Suprapubic skin (tissue), 4 donors: ENCODE measurements at regions not wholly inside any gene's neighbourhood (a gene's known extent, or its start where the extent isn't known, plus 50 kb on each side); places are given as distances from the start of the nearest gene placed in this dataset.

ENCODE experiments used
- DNase-seq, 2 donors: peaks; one replicate each; pipeline ENCODE4 v3.0.0-alpha.2; 2019; ENCODE audit warnings: low spot score in 2 of 2
- H3K27ac ChIP-seq: fragments of 200-600 bp; sonication (generic); one replicate; pipeline ENCODE4 v1.5.1; 2019
- H3K27me3 ChIP-seq: fragments of 200-600 bp; sonication (generic); one replicate; pipeline ENCODE4 v1.5.1; 2019
- H3K36me3 ChIP-seq: fragments of 200-600 bp; sonication (generic); one replicate; pipeline ENCODE4 v1.5.1; 2019
- H3K4me1 ChIP-seq: fragments of 200-600 bp; sonication (generic); one replicate; pipeline ENCODE4 v1.5.1; 2019
- H3K4me3 ChIP-seq: fragments of 200-600 bp; sonication (generic); one replicate; pipeline ENCODE4 v1.5.1; 2019; ENCODE audit warnings: mild to moderate bottlenecking
- H3K9me3 ChIP-seq: fragments of 200-600 bp; sonication (generic); one replicate; pipeline ENCODE4 v1.5.1; 2019
- EP300 ChIP-seq: sonication (generic); formaldehyde crosslinking; IDR thresholded peaks from one replicate; pipeline ENCODE4 v1.6.1; 2017; ENCODE audit warnings: antibody characterized with exemption
- POLR2A ChIP-seq, 2 donors: fragments of 450-650 bp; IDR thresholded peaks; one replicate each; pipeline ENCODE4 v1.6.1; 2017; ENCODE audit warnings: antibody characterized with exemption in 2 of 2, mild to moderate bottlenecking in 2 of 2, moderate library complexity in 2 of 2
- POLR2AphosphoS5 ChIP-seq, 3 donors: sonication (generic); formaldehyde crosslinking; IDR thresholded peaks; one replicate each; pipeline ENCODE4 v1.6.1; 2017; ENCODE audit warnings: antibody characterized with exemption in 3 of 3
- WGBS: methylation state at CpG from one replicate; pipeline ENCODE4 v1.1.5; 2018; 5-methylcytosine and 5-hydroxymethylcytosine counted together
- TF ChIP-seq, protein P1 (sequence below), 2 donors: fragments of 200-600 bp in 1 of 2; fragments of 450-650 bp in 1 of 2; sonication (generic) in 1 of 2; IDR thresholded peaks; one replicate each; pipeline ENCODE4 v1.5.1; 2016 to 2019; ENCODE audit warnings: antibody characterized with exemption in 2 of 2, mild to moderate bottlenecking in 1 of 2, moderate library complexity in 1 of 2

DNA sequence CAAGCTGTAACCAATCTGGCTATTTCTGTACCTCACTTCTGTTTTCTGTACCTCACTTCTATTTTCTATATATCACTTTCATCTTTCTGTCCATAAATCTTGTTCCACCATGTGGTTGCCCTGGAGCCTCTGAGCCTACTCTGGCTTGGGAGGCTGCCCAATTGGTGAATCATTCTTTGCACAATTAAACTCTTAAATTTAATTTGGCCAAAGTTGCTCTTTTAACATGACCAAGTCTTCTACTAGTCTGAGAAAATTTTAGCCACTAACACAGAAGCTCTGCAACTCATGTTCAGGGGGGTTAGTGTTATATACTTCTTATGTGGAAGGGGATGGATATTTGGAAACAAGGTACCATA lies 503.5 kb downstream of the KIF20B start:
- Histone ChIP-seq H3K27me3 (no peaks in the 10 kb centered on the region), H3K9me3 (no peaks in the 10 kb centered on the region), H3K4me1 (peaks cover 5% of the 10 kb centered on the region), H3K4me3 (no peak overlapping the region), H3K27ac (no peak overlapping the region), H3K36me3 (no peaks in the 10 kb centered on the region)
- DNase-seq: no peak
- TF ChIP-seq, protein P1, sequence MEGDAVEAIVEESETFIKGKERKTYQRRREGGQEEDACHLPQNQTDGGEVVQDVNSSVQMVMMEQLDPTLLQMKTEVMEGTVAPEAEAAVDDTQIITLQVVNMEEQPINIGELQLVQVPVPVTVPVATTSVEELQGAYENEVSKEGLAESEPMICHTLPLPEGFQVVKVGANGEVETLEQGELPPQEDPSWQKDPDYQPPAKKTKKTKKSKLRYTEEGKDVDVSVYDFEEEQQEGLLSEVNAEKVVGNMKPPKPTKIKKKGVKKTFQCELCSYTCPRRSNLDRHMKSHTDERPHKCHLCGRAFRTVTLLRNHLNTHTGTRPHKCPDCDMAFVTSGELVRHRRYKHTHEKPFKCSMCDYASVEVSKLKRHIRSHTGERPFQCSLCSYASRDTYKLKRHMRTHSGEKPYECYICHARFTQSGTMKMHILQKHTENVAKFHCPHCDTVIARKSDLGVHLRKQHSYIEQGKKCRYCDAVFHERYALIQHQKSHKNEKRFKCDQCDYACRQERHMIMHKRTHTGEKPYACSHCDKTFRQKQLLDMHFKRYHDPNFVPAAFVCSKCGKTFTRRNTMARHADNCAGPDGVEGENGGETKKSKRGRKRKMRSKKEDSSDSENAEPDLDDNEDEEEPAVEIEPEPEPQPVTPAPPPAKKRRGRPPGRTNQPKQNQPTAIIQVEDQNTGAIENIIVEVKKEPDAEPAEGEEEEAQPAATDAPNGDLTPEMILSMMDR (IDR thresholded peaks at IDR 0.05): no peak
- no peak for TF ChIP-seq POLR2A (IDR thresholded peaks at IDR 0.05)
- no peak for TF ChIP-seq EP300
- no peak for TF ChIP-seq POLR2AphosphoS5 (IDR thresholded peaks at IDR 0.05)

DNA sequence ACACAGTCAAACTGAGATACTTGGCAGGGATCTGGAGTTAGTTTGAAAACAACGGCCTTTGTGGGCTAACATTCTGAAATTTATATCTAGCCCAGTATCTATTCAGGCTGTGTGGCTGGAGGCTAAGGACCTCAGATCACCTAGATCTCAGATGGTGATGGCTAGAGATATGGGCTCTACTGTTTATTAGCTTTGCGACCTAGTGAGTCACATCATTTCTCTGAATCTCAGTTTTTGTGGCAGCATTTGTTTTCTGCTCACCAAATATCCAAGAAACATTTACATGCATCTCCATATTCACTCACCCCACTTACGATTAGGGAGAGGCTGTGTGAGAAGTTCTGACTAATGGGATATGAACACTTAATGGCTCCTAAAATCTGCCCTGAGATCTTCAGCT lies 503.9 kb downstream of the KIF20B start:
- Histone ChIP-seq H3K27me3 (no peaks in the 10 kb centered on the region), H3K4me1 (peaks cover 5% of the 10 kb centered on the region), H3K9me3 (no peaks in the 10 kb centered on the region), H3K27ac (no peak overlapping the region), H3K36me3 (no peaks in the 10 kb centered on the region), H3K4me3 (no peak overlapping the region)
- DNase-seq: no peak
- 62% methylated on average over 3 of the region's 3 CpGs for WGBS
- no peak for TF ChIP-seq EP300
- no peak for TF ChIP-seq POLR2A (IDR thresholded peaks at IDR 0.05)
- no peak for TF ChIP-seq POLR2AphosphoS5 (IDR thresholded peaks at IDR 0.05)
- TF ChIP-seq, protein P1 (IDR thresholded peaks at IDR 0.05): no peak

DNA sequence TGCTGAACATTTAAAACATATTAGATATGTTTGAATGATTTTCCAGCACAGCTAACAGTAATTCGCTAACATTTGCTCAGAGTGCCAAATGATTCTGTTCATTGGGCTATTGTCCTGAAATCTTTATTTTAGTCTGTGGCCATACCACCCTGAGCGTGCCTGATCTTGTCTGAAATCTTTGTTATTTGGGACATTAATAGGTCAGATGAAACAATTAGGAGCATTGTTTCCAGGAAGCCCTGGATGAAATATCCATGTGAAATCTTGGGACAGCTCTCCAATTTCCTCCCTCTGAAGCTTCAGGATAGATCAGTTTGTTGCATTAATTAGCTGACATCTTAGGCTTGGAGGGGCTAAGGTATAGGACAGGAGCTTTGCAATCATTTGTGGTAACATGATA lies 512.0 kb downstream of the KIF20B start:
- no peak for DNase-seq
- H3K4me3 ChIP-seq: no peak overlapping the region
- TF ChIP-seq, protein P1 (IDR thresholded peaks at IDR 0.05): no peak
- TF ChIP-seq POLR2A (IDR thresholded peaks at IDR 0.05) (no peak), EP300 (no peak), POLR2AphosphoS5 (IDR thresholded peaks at IDR 0.05) (no peak)
- H3K9me3 ChIP-seq: no peaks in the 10 kb centered on the region
- no peak overlapping the region for H3K27ac ChIP-seq
- H3K4me1 ChIP-seq: no peaks in the 10 kb centered on the region
- 70% methylated on average over 2 of the region's 2 CpGs for WGBS
- H3K27me3 ChIP-seq: no peaks in the 10 kb centered on the region
- H3K36me3 ChIP-seq: no peaks in the 10 kb centered on the region

DNA sequence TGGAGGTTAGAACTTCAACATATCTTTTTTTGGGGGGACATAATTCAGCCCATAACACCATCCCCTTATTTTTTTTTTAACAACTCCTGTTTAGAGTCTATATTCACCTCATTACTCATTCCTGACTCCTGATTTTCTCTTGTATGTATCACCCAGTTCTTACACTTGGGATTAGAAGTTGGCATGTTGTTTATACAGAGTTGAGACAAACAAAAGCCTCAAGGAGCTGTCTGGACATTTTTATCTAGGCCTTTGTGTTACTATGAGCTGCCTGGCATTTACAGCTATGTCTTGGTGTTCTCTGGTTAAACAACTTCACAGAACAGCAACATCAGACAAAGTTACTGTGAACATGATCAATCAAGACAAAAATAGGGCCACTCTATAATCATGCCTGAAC lies 517.5 kb downstream of the KIF20B start:
- no peak for DNase-seq
- Histone ChIP-seq H3K36me3 (no peaks in the 10 kb centered on the region), H3K4me1 (no peaks in the 10 kb centered on the region), H3K9me3 (no peaks in the 10 kb centered on the region), H3K27ac (no peak overlapping the region), H3K27me3 (no peaks in the 10 kb centered on the region), H3K4me3 (no peak overlapping the region)
- TF ChIP-seq POLR2AphosphoS5 (IDR thresholded peaks at IDR 0.05) (no peak), EP300 (no peak)

DNA sequence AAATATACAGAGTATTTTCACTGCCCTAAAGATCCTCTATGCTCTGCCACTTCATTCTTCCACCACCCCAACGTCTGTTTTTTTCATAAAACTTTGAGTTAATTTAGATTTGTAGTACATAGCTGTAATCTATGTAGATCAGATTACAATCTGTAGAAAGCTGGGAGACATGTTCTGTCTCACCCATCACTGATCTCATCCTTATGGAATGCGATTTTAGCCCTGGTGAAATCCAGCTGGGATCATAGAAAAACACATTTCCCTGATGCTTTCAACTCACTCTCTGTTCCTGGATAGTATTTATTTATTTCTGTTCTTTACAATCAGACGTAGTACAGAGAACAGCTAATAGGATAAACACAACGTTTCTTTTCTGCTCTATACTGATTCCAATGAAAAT lies 521.0 kb downstream of the KIF20B start:
- H3K9me3 ChIP-seq: no peaks in the 10 kb centered on the region
- no peak overlapping the region for H3K27ac ChIP-seq
- H3K4me3 ChIP-seq: no peak overlapping the region
- no peaks in the 10 kb centered on the region for H3K4me1 ChIP-seq
- no peak for DNase-seq
- no peaks in the 10 kb centered on the region for H3K27me3 ChIP-seq
- WGBS: 12% methylated on average over 4 of the region's 4 CpGs
- TF ChIP-seq POLR2AphosphoS5 (IDR thresholded peaks at IDR 0.05): no peak
- TF ChIP-seq EP300: no peak
- no peak for TF ChIP-seq POLR2A (IDR thresholded peaks at IDR 0.05)
- no peaks in the 10 kb centered on the region for H3K36me3 ChIP-seq

DNA sequence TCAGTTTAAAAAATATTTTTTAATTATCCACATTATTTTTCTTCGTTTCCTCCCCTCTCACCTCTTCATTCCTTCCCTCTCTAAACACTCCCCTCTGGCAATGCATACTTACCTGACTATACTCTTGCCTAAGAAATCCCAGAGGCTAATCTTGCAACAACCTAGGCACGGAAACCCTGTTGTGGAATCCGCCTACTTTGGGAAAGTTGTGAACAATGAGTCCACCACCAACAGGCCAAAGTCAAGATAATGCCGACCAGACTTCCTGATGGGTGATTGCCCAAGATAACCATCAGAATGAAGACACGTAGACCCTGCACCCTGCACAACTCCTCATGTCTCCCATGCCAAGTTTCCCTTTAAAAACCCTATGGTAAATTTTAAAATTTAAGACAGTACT lies 521.5 kb downstream of the KIF20B start:
- Histone ChIP-seq H3K4me1 (no peaks in the 10 kb centered on the region), H3K4me3 (no peak overlapping the region), H3K36me3 (no peaks in the 10 kb centered on the region), H3K27ac (no peak overlapping the region), H3K27me3 (no peaks in the 10 kb centered on the region), H3K9me3 (no peaks in the 10 kb centered on the region)
- DNase-seq: no peak
- 46% methylated on average over 5 of the region's 5 CpGs for WGBS
- no peak for TF ChIP-seq POLR2A (IDR thresholded peaks at IDR 0.05)

DNA sequence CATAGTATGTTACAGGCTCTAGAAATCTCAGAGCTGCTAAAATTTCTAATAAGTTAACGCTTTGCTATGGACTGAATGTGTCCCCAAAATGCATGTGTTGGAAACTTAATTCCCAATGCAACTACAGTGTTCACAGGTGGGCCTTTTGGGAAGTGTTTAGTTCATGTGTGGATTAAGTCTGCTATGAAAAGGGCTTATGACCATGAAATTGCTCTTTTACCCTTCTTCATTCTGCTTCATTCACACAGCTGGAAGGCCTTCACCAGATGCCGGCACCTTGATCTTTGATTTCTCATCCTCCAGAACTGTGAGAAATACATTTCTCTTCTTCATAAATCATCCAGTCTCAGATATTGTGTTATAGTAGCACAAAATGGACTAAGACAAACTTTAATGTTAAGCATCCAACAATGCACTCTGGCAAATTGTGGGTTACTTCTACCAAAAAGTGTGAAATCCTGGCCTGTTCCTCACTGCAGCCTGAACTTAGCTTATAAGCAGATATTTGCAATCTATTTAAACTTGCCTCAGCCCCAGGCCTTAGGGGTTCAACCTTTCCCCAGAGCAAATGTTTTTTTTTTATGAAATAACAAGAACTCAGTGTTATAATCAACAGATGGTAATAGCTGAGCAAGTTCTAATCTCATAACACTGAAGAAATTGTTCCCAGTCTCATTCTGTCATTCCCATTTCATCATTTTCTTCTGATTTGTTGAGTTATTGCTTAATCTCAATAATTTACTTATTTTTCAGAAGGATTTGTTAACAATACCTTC lies 523.6 kb downstream of the KIF20B start:
- no peaks in the 10 kb centered on the region for H3K36me3 ChIP-seq
- H3K27me3 ChIP-seq: no peaks in the 10 kb centered on the region
- H3K27ac ChIP-seq: no peak overlapping the region
- H3K4me1 ChIP-seq: no peaks in the 10 kb centered on the region
- TF ChIP-seq POLR2AphosphoS5 (IDR thresholded peaks at IDR 0.05) (no peak), POLR2A (IDR thresholded peaks at IDR 0.05) (no peak), EP300 (no peak)
- TF ChIP-seq, protein P1 (IDR thresholded peaks at IDR 0.05): no peak
- no peak for DNase-seq
- no peak overlapping the region for H3K4me3 ChIP-seq
- 90% methylated on average over 2 of the region's 2 CpGs for WGBS
- no peaks in the 10 kb centered on the region for H3K9me3 ChIP-seq
